HCT116 (cell line): ENCODE measurements at regions not wholly inside any gene's neighbourhood (a gene's known extent, or its start where the extent isn't known, plus 50 kb on each side); places are given as distances from the start of the nearest gene placed in this dataset.

ENCODE experiments used
- ATAC-seq: fragments of 200-7000 bp; cut with Tn5 transposase; 2 replicates; pipeline ENCODE4 v1.9.1; 2020; ENCODE audit warnings: mild to moderate bottlenecking, moderate library complexity
- BruUV-seq: library from RNA; stranded (reverse); fragments of 400-500 nt; replicated peaks from 2 replicates; lab custom pipeline; 2021; lab: Mats Ljungman, UMichigan
- CTCF ChIA-PET: fragments of 300-600 bp; sonication (Branson Sonifier 250); formaldehyde crosslinking; loops from one replicate; lab custom pipeline; 2021; ENCODE audit warnings: antibody characterized with exemption; lab: Charles Lee
- POLR2A ChIA-PET: fragments of 300-600, 350-600 bp; sonication (Branson Sonifier 250); formaldehyde crosslinking; loops from one replicate; lab custom pipeline; 2021; ENCODE audit warnings: antibody characterized with exemption; lab: Charles Lee
- RAD21 ChIA-PET, 2 experiments: fragments of 300-600 bp; sonication (Branson Sonifier 250); formaldehyde crosslinking; loops; one replicate each; lab custom pipeline; 2023; ENCODE audit warnings: low total read pairs in 2 of 2; ENCODE audit not compliant: uncharacterized antibody in 2 of 2, unreplicated experiment in 2 of 2, low non-redundant PET in 1 of 2; lab: Charles Lee
- DNase-seq: peaks from one replicate; pipeline ENCODE4 v3.0.0-alpha.2; 2010; ENCODE audit warnings: low read depth, low spot score
- H2AFZ ChIP-seq: fragments of 200-600 bp; shearing (Covaris generic), sonication (generic); 2 replicates; pipeline ENCODE4 v1.6.1; 2017; ENCODE audit warnings: low read depth, mixed run types, mixed read lengths, antibody characterized with exemption, low read length; ENCODE audit not compliant: poor library complexity, severe bottlenecking
- H3K27ac ChIP-seq: 2 replicates; pipeline ENCODE4 v1.5.1; 2012; ENCODE audit warnings: low read depth, low read length
- H3K27me3 ChIP-seq: fragments of 200-600 bp; sonication (generic); 2 replicates; pipeline ENCODE4 v1.6.1; 2016; ENCODE audit warnings: mixed run types, low read length, mixed read lengths; ENCODE audit not compliant: insufficient read depth
- H3K36me3 ChIP-seq, 2 experiments: fragments of 200-500 bp in 1 of 2; fragments of 200-600 bp in 1 of 2; sonication (Bioruptor generic) in 1 of 2; sonication (generic) in 1 of 2; 2 replicates each; pipeline versions ENCODE4 v1.5.1 to v1.6.1; 2014 to 2016; ENCODE audit warnings: low read length in 2 of 2, inconsistent platforms in 1 of 2, mixed read lengths in 1 of 2, mixed run types in 1 of 2; ENCODE audit not compliant: insufficient read depth in 2 of 2, control insufficient read depth in 1 of 2
- H3K4me1 ChIP-seq, 2 experiments: fragments of 200-600 bp in 1 of 2; sonication (generic) in 1 of 2; 2 replicates each; pipeline versions ENCODE4 v1.5.1 to v1.6.1; 2012 to 2017; ENCODE audit warnings: low read length in 2 of 2, inconsistent platforms in 1 of 2, mild to moderate bottlenecking in 1 of 2, mixed read lengths in 1 of 2, mixed run types in 1 of 2, moderate library complexity in 1 of 2; ENCODE audit not compliant: insufficient read depth in 2 of 2, control insufficient read depth in 1 of 2
- H3K4me2 ChIP-seq: fragments of 200-600 bp; sonication (generic); 2 replicates; pipeline ENCODE4 v1.6.1; 2017; ENCODE audit warnings: mixed run types, low read length, mixed read lengths
- H3K4me3 ChIP-seq, 2 experiments: fragments of 200-600 bp in 1 of 2; sonication (generic) in 1 of 2; replicated peaks in 1 of 2; 2 replicates each; pipeline ENCODE4 v1.5.1; 2011 to 2016; ENCODE audit warnings: low read length in 2 of 2, control low read depth in 1 of 2, low read depth in 1 of 2, mild to moderate bottlenecking in 1 of 2, mixed read lengths in 1 of 2, mixed run types in 1 of 2
- H3K79me2 ChIP-seq: fragments of 200-600 bp; sonication (generic); 2 replicates; pipeline ENCODE4 v1.6.1; 2017; ENCODE audit warnings: mild to moderate bottlenecking, mixed run types, low read length, moderate library complexity, mixed read lengths; ENCODE audit not compliant: insufficient read depth
- H3K9ac ChIP-seq: fragments of 200-600 bp; sonication (generic); 2 replicates; pipeline ENCODE4 v1.6.1; 2016; ENCODE audit warnings: low read length, mixed read lengths
- H3K9me2 ChIP-seq: fragments of 200-600 bp; sonication (generic), shearing (Covaris generic); 2 replicates; pipeline ENCODE4 v1.6.1; 2017; ENCODE audit warnings: mixed run types, mild to moderate bottlenecking, moderate library complexity; ENCODE audit not compliant: insufficient read depth
- H3K9me3 ChIP-seq, 2 experiments: fragments of 200-500 bp in 1 of 2; fragments of 200-600 bp in 1 of 2; sonication (Bioruptor generic) in 1 of 2; sonication (generic) in 1 of 2; 2 replicates each; pipeline ENCODE4 v1.6.1; 2014 to 2017; ENCODE audit warnings: low read length in 2 of 2, mixed read lengths in 2 of 2, inconsistent platforms in 1 of 2, low read depth in 1 of 2, mild to moderate bottlenecking in 1 of 2, mixed run types in 1 of 2, moderate library complexity in 1 of 2; ENCODE audit not compliant: control insufficient read depth in 1 of 2, insufficient read depth in 1 of 2
- H4K20me1 ChIP-seq: fragments of 200-600 bp; sonication (generic), shearing (Covaris generic); 2 replicates; pipeline ENCODE4 v1.6.1; 2017; ENCODE audit warnings: mixed run types, mild to moderate bottlenecking, moderate library complexity; ENCODE audit not compliant: insufficient read depth
- ATF3 ChIP-seq: IDR thresholded peaks from 2 replicates; pipeline ENCODE4 v1.6.1; 2012
- CEBPB ChIP-seq: IDR thresholded peaks from 2 replicates; pipeline ENCODE4 v1.6.1; 2012; ENCODE audit warnings: low read depth
- CTCF ChIP-seq, 3 experiments: fragments of 200-600 bp in 1 of 3; sonication (generic) in 1 of 3; IDR thresholded peaks in 2 of 3; conservative IDR thresholded peaks in 1 of 3; 2 replicates each; pipeline ENCODE4 v1.5.1; 2012 to 2017; ENCODE audit warnings: low read depth in 2 of 3, low read length in 2 of 3, antibody characterized with exemption in 1 of 3, borderline replicate concordance in 1 of 3, control low read depth in 1 of 3, mild to moderate bottlenecking in 1 of 3, mixed read lengths in 1 of 3, mixed run types in 1 of 3, moderate library complexity in 1 of 3; ENCODE audit not compliant: insufficient read depth in 1 of 3
- EGR1 ChIP-seq: IDR thresholded peaks from 2 replicates; pipeline ENCODE4 v1.6.1; 2012; ENCODE audit warnings: low read depth
- ELF1 ChIP-seq: IDR thresholded peaks from 2 replicates; pipeline ENCODE4 v1.6.1; 2012; ENCODE audit warnings: low read depth, borderline replicate concordance
- EZH2 ChIP-seq: fragments of 200-600 bp; sonication (generic); IDR thresholded peaks from 2 replicates; pipeline ENCODE4 v1.6.1; 2017; ENCODE audit warnings: antibody characterized with exemption, mixed run types
- FOSL1 ChIP-seq: IDR thresholded peaks from 2 replicates; pipeline ENCODE4 v1.6.1; 2012; ENCODE audit warnings: low read depth
- MAX ChIP-seq: IDR thresholded peaks from 2 replicates; pipeline ENCODE4 v1.6.1; 2012
- POLR2A ChIP-seq: IDR thresholded peaks from 2 replicates; pipeline ENCODE4 v1.7.0; 2011; ENCODE audit warnings: borderline replicate concordance; ENCODE audit not compliant: insufficient read depth, insufficient read length; ENCODE audit errors: extremely low read depth
- POLR2AphosphoS5 ChIP-seq: IDR thresholded peaks from 2 replicates; pipeline ENCODE4 v1.6.1; 2011; ENCODE audit warnings: mild to moderate bottlenecking, low read depth, low read length, moderate library complexity
- RAD21 ChIP-seq: IDR thresholded peaks from 2 replicates; pipeline ENCODE4 v1.6.1; 2012; ENCODE audit warnings: low read depth, mild to moderate bottlenecking
- REST ChIP-seq: IDR thresholded peaks from 2 replicates; pipeline ENCODE4 v1.6.1; 2012; ENCODE audit warnings: low read depth
- SIN3A ChIP-seq: IDR thresholded peaks from 2 replicates; pipeline ENCODE4 v1.6.1; 2012; ENCODE audit warnings: low read depth
- SP1 ChIP-seq: IDR thresholded peaks from 2 replicates; pipeline ENCODE4 v1.6.1; 2012; ENCODE audit warnings: low read depth
- SRF ChIP-seq: IDR thresholded peaks from 2 replicates; pipeline ENCODE4 v1.6.1; 2012; ENCODE audit warnings: low read depth
- TCF7L2 ChIP-seq: IDR thresholded peaks from 2 replicates; pipeline ENCODE4 v1.7.0; 2011; ENCODE audit warnings: borderline replicate concordance, inconsistent platforms; ENCODE audit not compliant: insufficient read depth, insufficient read length; ENCODE audit errors: extremely low read depth
- YY1 ChIP-seq: IDR thresholded peaks from 2 replicates; pipeline ENCODE4 v1.6.1; 2011; ENCODE audit warnings: low read length, low read depth, moderate library complexity, mild to moderate bottlenecking; ENCODE audit not compliant: insufficient replicate concordance; ENCODE audit errors: extremely low read depth
- ZBTB33 ChIP-seq: IDR thresholded peaks from 2 replicates; pipeline ENCODE4 v1.6.1; 2011; ENCODE audit warnings: mild to moderate bottlenecking, low read length, moderate library complexity; ENCODE audit not compliant: insufficient replicate concordance; ENCODE audit errors: extremely low read depth
- ZFX ChIP-seq: fragments of 450-650 bp; IDR thresholded peaks from 2 replicates; pipeline ENCODE4 v1.6.1; 2017
- ZNF274 ChIP-seq: fragments of 200-500 bp; sonication (Bioruptor generic); IDR thresholded peaks from 2 replicates; pipeline ENCODE4 v1.6.1; 2014; ENCODE audit warnings: mild to moderate bottlenecking, low read depth, low read length, inconsistent platforms
- intact Hi-C: fragments of 100-400 bp; cut with micrococcal nuclease; formaldehyde crosslinking; loops from 2 replicates; pipeline ENCODE4 v1.10.0; 2022

GRCh38 chr16:58832386-58832895 is 98.3 kb upstream of the GOT2 start:
- no peaks in the 10 kb centered on the region for H4K20me1 ChIP-seq
- TF ChIP-seq ZBTB33 (no peak), SP1 (no peak), EGR1 (no peak), EZH2 (no peak), ZFX (no peak), YY1 (no peak), RAD21 (no peak), POLR2AphosphoS5 (no peak), CTCF (IDR thresholded peaks at IDR 0.05 in 2 of 3, conservative IDR thresholded peaks at IDR 0.05 in 1 of 3; ENCODE audit: borderline replicate concordance in 1 of 3, insufficient read depth in 1 of 3, low read depth in 2 of 3, low read length in 2 of 3) (no peak), ATF3 (no peak), CEBPB (no peak), SRF (no peak), ELF1 (no peak), POLR2A (no peak), MAX (no peak), REST (no peak), ZNF274 (no peak), SIN3A (no peak), TCF7L2 (no peak), FOSL1 (no peak)
- no peak overlapping the region for H3K9ac ChIP-seq
- H3K79me2 ChIP-seq = no peaks in the 10 kb centered on the region
- H2AFZ ChIP-seq = no peak overlapping the region
- no peaks in the 10 kb centered on the region for H3K9me2 ChIP-seq
- H3K9me3 ChIP-seq = no peaks in the 10 kb centered on the region
- CTCF ChIA-PET = no interaction called here
- intact Hi-C loops = no loop called here
- H3K27ac ChIP-seq = no peak overlapping the region
- H3K27me3 ChIP-seq = no peaks in the 10 kb centered on the region; the same call in 1 of the 2 replicates
- H3K4me1 ChIP-seq = no peaks in the 10 kb centered on the region
- no peak for DNase-seq
- H3K36me3 ChIP-seq = no peaks in the 10 kb centered on the region
- no peak overlapping the region for H3K4me3 ChIP-seq
- RAD21 ChIA-PET = no interaction called here
- H3K4me2 ChIP-seq = no peak overlapping the region
- BruUV-seq = no TSS peak
- POLR2A ChIA-PET = no interaction called here
- ATAC-seq = no peak
